DND-41 (cell line): ENCODE measurements at regions not wholly inside any gene's neighbourhood (a gene's known extent, or its start where the extent isn't known, plus 50 kb on each side); places are given as distances from the start of the nearest gene placed in this dataset.

Experiments
- EZH2 ChIP-seq: IDR thresholded peaks from 3 replicates; pipeline ENCODE4 v1.6.1; 2012; ENCODE audit warnings: borderline replicate concordance, low read depth, mild to moderate bottlenecking, moderate library complexity, low read length, inconsistent platforms; ENCODE audit not compliant: severe bottlenecking
- TF ChIP-seq, protein P1 (sequence below): IDR thresholded peaks from 2 replicates; pipeline ENCODE4 v1.5.1; 2012; ENCODE audit warnings: borderline replicate concordance, low read length, moderate library complexity, mild to moderate bottlenecking; ENCODE audit not compliant: poor library complexity, severe bottlenecking; ENCODE audit errors: extremely low read depth

DNA sequence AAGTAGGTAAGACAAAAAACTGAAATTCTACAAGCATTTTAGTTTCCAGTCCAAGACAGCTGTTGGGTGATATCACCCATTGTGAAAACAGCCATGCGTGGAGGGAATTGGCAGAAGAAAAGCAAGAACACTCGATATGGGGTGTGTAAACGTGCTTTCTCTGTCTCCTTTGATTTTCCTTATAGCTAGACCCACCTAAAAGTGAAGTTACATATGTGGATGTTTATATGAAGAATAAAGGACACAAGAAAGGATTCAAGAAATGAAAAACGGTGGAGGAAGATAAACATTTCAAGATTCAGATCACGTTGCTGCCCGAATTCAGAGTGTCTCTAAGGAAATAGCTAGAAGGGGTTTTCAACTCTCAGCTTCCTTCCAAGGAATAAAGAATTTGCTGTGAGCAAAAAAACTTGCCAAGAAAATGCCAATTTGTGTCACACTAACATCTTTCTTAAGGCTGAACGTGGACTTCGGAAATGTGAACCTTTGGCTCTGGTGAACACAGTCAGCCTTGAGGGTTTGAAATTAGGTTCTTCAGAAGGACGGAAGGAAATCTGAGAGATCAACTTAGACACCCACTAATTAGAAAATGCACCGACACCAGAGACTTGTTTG lies 269.0 kb upstream of the ADAMTS9 start:
- TF ChIP-seq, protein P1, sequence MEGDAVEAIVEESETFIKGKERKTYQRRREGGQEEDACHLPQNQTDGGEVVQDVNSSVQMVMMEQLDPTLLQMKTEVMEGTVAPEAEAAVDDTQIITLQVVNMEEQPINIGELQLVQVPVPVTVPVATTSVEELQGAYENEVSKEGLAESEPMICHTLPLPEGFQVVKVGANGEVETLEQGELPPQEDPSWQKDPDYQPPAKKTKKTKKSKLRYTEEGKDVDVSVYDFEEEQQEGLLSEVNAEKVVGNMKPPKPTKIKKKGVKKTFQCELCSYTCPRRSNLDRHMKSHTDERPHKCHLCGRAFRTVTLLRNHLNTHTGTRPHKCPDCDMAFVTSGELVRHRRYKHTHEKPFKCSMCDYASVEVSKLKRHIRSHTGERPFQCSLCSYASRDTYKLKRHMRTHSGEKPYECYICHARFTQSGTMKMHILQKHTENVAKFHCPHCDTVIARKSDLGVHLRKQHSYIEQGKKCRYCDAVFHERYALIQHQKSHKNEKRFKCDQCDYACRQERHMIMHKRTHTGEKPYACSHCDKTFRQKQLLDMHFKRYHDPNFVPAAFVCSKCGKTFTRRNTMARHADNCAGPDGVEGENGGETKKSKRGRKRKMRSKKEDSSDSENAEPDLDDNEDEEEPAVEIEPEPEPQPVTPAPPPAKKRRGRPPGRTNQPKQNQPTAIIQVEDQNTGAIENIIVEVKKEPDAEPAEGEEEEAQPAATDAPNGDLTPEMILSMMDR: no peak
- TF ChIP-seq EZH2: no peak
